GM12878 (cell line): ENCODE measurements at regions not wholly inside any gene's neighbourhood (a gene's known extent, or its start where the extent isn't known, plus 50 kb on each side); places are given as distances from the start of the nearest gene placed in this dataset.

Source experiments
- BRCA1 ChIP-seq: IDR thresholded peaks from 2 replicates; pipeline ENCODE4 v1.6.1; 2011; ENCODE audit warnings: low read depth, low read length, improper control_type of control experiment
- CBFB ChIP-seq: IDR thresholded peaks from 2 replicates; pipeline ENCODE4 v1.6.1; 2016; ENCODE audit warnings: antibody characterized with exemption, low read depth
- CREB1 ChIP-seq: IDR thresholded peaks from 2 replicates; pipeline ENCODE4 v1.6.1; 2012; ENCODE audit warnings: low read depth, mild to moderate bottlenecking, inconsistent platforms
- EED ChIP-seq: sonication (generic); IDR thresholded peaks from 2 replicates; pipeline ENCODE4 v1.6.1; 2016; ENCODE audit warnings: antibody characterized with exemption, low read depth
- EGR1 ChIP-seq, 2 experiments: IDR thresholded peaks; 1 replicate in 1 of 2; 2 replicates in 1 of 2; pipeline ENCODE4 v1.6.1; 2011 to 2012; ENCODE audit warnings: low read depth in 2 of 2, low read length in 2 of 2, borderline replicate concordance in 1 of 2, mild to moderate bottlenecking in 1 of 2, moderate library complexity in 1 of 2
- GABPA ChIP-seq: IDR thresholded peaks from 2 replicates; pipeline ENCODE4 v1.6.1; 2014; ENCODE audit warnings: antibody characterized with exemption, low read depth, mild to moderate bottlenecking, inconsistent platforms
- IRF4 ChIP-seq: IDR thresholded peaks from 2 replicates; pipeline ENCODE4 v1.6.1; 2011; ENCODE audit warnings: low read depth, low read length
- JUNB ChIP-seq: IDR thresholded peaks from 2 replicates; pipeline ENCODE4 v1.6.1; 2016; ENCODE audit warnings: antibody characterized with exemption, mild to moderate bottlenecking
- MEF2B ChIP-seq: fragments of 450-650 bp; IDR thresholded peaks from 2 replicates; pipeline ENCODE4 v1.6.1; 2018; ENCODE audit warnings: mild to moderate bottlenecking, moderate library complexity; ENCODE audit not compliant: partially characterized antibody, poor library complexity, severe bottlenecking
- PAX5 ChIP-seq: IDR thresholded peaks from 2 replicates; pipeline ENCODE4 v1.6.1; 2011; ENCODE audit warnings: low read depth, low read length, borderline replicate concordance
- RBBP5 ChIP-seq: fragments of 200-600 bp; sonication (generic); conservative IDR thresholded peaks from 2 replicates; pipeline ENCODE4 v1.6.1; 2016
- RELB ChIP-seq: fragments of 450-650 bp; IDR thresholded peaks from 2 replicates; pipeline ENCODE4 v1.6.1; 2017; ENCODE audit warnings: low read depth, mild to moderate bottlenecking, moderate library complexity
- RUNX3 ChIP-seq: IDR thresholded peaks from 2 replicates; pipeline ENCODE4 v1.6.1; 2012; ENCODE audit warnings: low read length, inconsistent platforms
- SKIL ChIP-seq: fragments of 450-650 bp; IDR thresholded peaks from 2 replicates; pipeline ENCODE4 v1.6.1; 2017; ENCODE audit warnings: mild to moderate bottlenecking, low read depth, inconsistent platforms; ENCODE audit not compliant: poor library complexity, severe bottlenecking
- YBX1 ChIP-seq: fragments of 450-650 bp; IDR thresholded peaks from 2 replicates; pipeline ENCODE4 v1.6.1; 2016; ENCODE audit warnings: antibody characterized with exemption
- ZBED1 ChIP-seq: IDR thresholded peaks from 2 replicates; pipeline ENCODE4 v1.6.1; 2016; ENCODE audit warnings: borderline replicate concordance
- ZNF592 ChIP-seq: fragments of 450-650 bp; IDR thresholded peaks from 2 replicates; pipeline ENCODE4 v1.6.1; 2017; ENCODE audit warnings: mild to moderate bottlenecking, moderate library complexity
- TF ChIP-seq, protein P1 (sequence below): IDR thresholded peaks from 2 replicates; pipeline ENCODE4 v1.6.1; 2012; ENCODE audit warnings: low read length, inconsistent platforms
- TF ChIP-seq, protein P2 (sequence below): fragments of 150-350 bp; IDR thresholded peaks from 2 replicates; pipeline ENCODE4 v1.6.1; 2016; ENCODE audit warnings: low read depth, low read length

DNA sequence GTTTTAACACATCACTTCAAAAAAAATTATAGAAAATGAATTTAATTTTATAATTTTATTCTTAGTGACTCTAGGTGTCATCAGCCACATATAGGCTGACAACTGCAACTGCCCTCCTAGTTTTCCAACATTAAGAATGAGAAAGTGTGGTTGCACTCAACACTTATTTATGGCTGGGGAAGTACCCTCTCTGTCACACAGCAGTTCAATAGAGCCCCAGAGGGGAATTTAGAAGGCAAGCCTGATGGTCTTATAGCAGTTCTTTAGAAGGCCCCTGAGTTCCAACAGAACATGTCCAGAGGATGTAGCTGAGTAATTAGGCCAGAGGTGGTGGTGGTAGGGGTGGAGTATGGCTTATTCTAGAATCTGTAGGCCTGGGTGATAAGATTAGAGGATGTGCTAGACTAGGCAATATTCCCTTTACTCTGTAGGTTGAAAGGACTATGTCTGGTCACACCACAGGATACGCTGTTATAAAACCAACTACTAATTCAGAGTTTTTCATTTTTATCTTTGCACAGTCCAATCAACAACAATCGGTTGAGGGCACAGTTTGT, 226.5 kb upstream of the CITED2 start (continued):
- TF ChIP-seq CREB1 (peak; percentile 42; the same call in 1 of the 2 replicates), PAX5 (peak; percentile 44; the same call in 1 of the 2 replicates), EED (peak; percentile 74), IRF4 (peak; percentile 68), YBX1 (no peak), RELB (peak; percentile 80; the same call in 1 of the 2 replicates), GABPA (no peak), RUNX3 (peak; percentile 96), JUNB (peak; percentile 83), MEF2B (peak; percentile 86), EGR1 (IDR thresholded peaks at IDR 0.05; ENCODE audit: borderline replicate concordance in 1 of 2, low read depth in 2 of 2, low read length in 2 of 2) (no peak), SKIL (peak; percentile 75), ZBED1 (peak; percentile 45; the same call in 1 of the 2 replicates), ZNF592 (no peak), BRCA1 (no peak), CBFB (peak; percentile 52; the same call in 1 of the 2 replicates), RBBP5 (no peak)
- TF ChIP-seq, protein P1, sequence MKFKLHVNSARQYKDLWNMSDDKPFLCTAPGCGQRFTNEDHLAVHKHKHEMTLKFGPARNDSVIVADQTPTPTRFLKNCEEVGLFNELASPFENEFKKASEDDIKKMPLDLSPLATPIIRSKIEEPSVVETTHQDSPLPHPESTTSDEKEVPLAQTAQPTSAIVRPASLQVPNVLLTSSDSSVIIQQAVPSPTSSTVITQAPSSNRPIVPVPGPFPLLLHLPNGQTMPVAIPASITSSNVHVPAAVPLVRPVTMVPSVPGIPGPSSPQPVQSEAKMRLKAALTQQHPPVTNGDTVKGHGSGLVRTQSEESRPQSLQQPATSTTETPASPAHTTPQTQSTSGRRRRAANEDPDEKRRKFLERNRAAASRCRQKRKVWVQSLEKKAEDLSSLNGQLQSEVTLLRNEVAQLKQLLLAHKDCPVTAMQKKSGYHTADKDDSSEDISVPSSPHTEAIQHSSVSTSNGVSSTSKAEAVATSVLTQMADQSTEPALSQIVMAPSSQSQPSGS: peak; percentile 64
- TF ChIP-seq, protein P2, sequence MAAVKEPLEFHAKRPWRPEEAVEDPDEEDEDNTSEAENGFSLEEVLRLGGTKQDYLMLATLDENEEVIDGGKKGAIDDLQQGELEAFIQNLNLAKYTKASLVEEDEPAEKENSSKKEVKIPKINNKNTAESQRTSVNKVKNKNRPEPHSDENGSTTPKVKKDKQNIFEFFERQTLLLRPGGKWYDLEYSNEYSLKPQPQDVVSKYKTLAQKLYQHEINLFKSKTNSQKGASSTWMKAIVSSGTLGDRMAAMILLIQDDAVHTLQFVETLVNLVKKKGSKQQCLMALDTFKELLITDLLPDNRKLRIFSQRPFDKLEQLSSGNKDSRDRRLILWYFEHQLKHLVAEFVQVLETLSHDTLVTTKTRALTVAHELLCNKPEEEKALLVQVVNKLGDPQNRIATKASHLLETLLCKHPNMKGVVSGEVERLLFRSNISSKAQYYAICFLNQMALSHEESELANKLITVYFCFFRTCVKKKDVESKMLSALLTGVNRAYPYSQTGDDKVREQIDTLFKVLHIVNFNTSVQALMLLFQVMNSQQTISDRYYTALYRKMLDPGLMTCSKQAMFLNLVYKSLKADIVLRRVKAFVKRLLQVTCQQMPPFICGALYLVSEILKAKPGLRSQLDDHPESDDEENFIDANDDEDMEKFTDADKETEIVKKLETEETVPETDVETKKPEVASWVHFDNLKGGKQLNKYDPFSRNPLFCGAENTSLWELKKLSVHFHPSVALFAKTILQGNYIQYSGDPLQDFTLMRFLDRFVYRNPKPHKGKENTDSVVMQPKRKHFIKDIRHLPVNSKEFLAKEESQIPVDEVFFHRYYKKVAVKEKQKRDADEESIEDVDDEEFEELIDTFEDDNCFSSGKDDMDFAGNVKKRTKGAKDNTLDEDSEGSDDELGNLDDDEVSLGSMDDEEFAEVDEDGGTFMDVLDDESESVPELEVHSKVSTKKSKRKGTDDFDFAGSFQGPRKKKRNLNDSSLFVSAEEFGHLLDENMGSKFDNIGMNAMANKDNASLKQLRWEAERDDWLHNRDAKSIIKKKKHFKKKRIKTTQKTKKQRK: no peak
